Esophagus muscularis mucosa (tissue), 4 donors: ENCODE measurements at regions not wholly inside any gene's neighbourhood (a gene's known extent, or its start where the extent isn't known, plus 50 kb on each side); places are given as distances from the start of the nearest gene placed in this dataset.

Experiments
- DNase-seq: peaks from one replicate; pipeline ENCODE4 v3.0.0-alpha.2; 2017; ENCODE audit errors: extremely low spot score
- H3K27ac ChIP-seq, 4 donors: fragments of 200-600 bp; sonication (generic); replicated peaks in 1 of 4; 1 replicate in 3 of 4; 2 replicates in 1 of 4; pipeline ENCODE4 v1.5.1; 2016 to 2019; ENCODE audit warnings: mild to moderate bottlenecking in 1 of 4
- H3K27me3 ChIP-seq, 4 donors: fragments of 200-600 bp; sonication (generic); one replicate each; pipeline versions ENCODE4 v1.5.1 to v1.6.0; 2016 to 2019
- H3K36me3 ChIP-seq, 4 donors: fragments of 200-600 bp; sonication (generic); one replicate each; pipeline ENCODE4 v1.5.1; 2016 to 2019
- H3K4me1 ChIP-seq, 4 donors: fragments of 200-600 bp; sonication (generic); one replicate each; pipeline ENCODE4 v1.5.1; 2016 to 2019
- H3K4me3 ChIP-seq, 4 donors: fragments of 200-600 bp; sonication (generic); 1 replicate in 2 of 4; 2 replicates in 2 of 4; pipeline ENCODE4 v1.5.1; 2016 to 2019; ENCODE audit warnings: mild to moderate bottlenecking in 4 of 4, moderate library complexity in 1 of 4
- H3K9me3 ChIP-seq, 4 donors: fragments of 200-600 bp; sonication (generic); 1 replicate in 3 of 4; 2 replicates in 1 of 4; pipeline ENCODE4 v1.5.1; 2016 to 2019
- EP300 ChIP-seq: sonication (generic); formaldehyde crosslinking; IDR thresholded peaks from one replicate; pipeline ENCODE4 v1.6.1; 2017; ENCODE audit warnings: antibody characterized with exemption
- POLR2A ChIP-seq: fragments of 450-650 bp; IDR thresholded peaks from one replicate; pipeline ENCODE4 v1.6.1; 2017; ENCODE audit warnings: antibody characterized with exemption, moderate library complexity, mild to moderate bottlenecking, low read depth
- POLR2AphosphoS5 ChIP-seq, 2 donors: sonication (generic); formaldehyde crosslinking; IDR thresholded peaks; one replicate each; pipeline ENCODE4 v1.6.1; 2017; ENCODE audit warnings: antibody characterized with exemption in 2 of 2
- WGBS: methylation state at CpG from one replicate; pipeline ENCODE4 v1.1.5; 2018; 5-methylcytosine and 5-hydroxymethylcytosine counted together
- intact Hi-C: fragments of 100-400 bp; cut with DNase I; formaldehyde crosslinking; loops from one replicate; pipeline ENCODE4 v1.15.1; 2023
- TF ChIP-seq, protein P1 (sequence below), 3 experiments: fragments of 200-600 bp in 2 of 3; fragments of 450-650 bp in 1 of 3; sonication (generic) in 2 of 3; IDR thresholded peaks; one replicate each; pipeline ENCODE4 v1.5.1; 2017 to 2019; ENCODE audit warnings: antibody characterized with exemption in 3 of 3, mild to moderate bottlenecking in 2 of 3, moderate library complexity in 1 of 3

DNA sequence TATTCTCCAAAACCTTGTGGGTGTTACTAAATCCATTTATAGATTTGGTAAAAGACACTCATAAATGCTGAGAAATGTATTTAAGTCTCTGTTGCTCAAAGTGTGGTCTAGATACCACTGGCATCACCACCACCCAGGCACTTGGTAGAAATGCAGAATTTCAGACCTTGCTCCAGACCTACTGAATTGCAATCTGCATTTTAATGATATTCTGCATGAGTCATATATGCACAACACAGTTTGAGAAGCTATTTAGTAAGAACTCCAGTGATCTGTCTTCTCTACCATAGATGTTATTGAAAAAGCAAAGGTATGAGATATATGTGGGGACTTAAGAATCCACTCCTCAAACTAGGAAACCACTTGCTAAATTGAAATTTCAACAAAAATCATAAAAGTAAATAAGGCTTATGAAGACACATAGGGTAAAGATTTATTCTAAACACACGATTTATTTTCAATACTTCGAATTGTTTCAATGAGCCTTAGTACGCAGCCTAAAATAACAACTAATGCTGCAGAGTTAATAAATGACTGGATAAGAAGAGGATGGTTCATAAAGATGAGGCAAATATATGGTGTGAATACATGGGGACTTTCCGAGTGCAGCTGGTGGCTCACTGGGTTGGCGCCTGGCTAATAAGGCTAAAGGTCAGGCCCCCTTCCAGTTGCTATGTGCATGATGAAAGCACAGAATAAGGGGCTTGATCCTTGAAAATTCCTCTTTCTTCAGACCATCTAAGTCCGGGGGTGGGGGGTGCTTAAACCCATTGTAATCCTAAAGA lies 813.3 kb downstream of the NR2F2 start:
- no peaks in the 10 kb centered on the region for H3K4me1 ChIP-seq
- no peaks in the 10 kb centered on the region for H3K27me3 ChIP-seq
- H3K9me3 ChIP-seq = peaks cover 0 to 6% (median 0%) of the 10 kb centered on the region in 4 donors
- no peaks in the 10 kb centered on the region for H3K36me3 ChIP-seq
- intact Hi-C loops = no loop called here
- no peak for DNase-seq
- H3K27ac ChIP-seq = no peak overlapping the region
- no peak overlapping the region for H3K4me3 ChIP-seq
- TF ChIP-seq POLR2A (no peak), EP300 (no peak)
- 97% methylated on average over 6 of the region's 6 CpGs for WGBS

DNA sequence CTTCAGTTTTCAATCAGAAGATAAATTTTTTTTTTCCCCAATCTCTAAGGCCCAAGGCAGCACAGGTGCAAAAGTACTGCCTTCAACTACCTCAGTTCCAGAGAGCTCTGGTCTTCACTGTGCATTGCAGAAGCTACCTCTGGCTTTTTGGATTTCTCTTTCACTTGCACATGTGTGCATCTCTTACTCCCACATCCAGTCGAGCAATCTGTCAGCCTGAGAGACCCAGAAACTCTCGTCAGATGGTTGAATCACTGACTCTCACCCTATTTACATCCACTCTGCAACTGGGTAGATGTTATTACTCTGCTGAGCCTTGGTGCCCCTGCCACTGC lies 813.8 kb downstream of the NR2F2 start:
- Histone ChIP-seq H3K27me3 (no peaks in the 10 kb centered on the region), H3K27ac (no peak overlapping the region), H3K4me3 (no peak overlapping the region), H3K36me3 (no peaks in the 10 kb centered on the region), H3K9me3 (peaks cover 0 to 6% (median 0%) of the 10 kb centered on the region in 4 donors), H3K4me1 (no peaks in the 10 kb centered on the region)
- 57% methylated on average over 2 of the region's 2 CpGs for WGBS
- intact Hi-C loops = no loop called here
- DNase-seq = no peak
- no peak for TF ChIP-seq POLR2AphosphoS5 (IDR thresholded peaks at IDR 0.05)
- TF ChIP-seq, protein P1, sequence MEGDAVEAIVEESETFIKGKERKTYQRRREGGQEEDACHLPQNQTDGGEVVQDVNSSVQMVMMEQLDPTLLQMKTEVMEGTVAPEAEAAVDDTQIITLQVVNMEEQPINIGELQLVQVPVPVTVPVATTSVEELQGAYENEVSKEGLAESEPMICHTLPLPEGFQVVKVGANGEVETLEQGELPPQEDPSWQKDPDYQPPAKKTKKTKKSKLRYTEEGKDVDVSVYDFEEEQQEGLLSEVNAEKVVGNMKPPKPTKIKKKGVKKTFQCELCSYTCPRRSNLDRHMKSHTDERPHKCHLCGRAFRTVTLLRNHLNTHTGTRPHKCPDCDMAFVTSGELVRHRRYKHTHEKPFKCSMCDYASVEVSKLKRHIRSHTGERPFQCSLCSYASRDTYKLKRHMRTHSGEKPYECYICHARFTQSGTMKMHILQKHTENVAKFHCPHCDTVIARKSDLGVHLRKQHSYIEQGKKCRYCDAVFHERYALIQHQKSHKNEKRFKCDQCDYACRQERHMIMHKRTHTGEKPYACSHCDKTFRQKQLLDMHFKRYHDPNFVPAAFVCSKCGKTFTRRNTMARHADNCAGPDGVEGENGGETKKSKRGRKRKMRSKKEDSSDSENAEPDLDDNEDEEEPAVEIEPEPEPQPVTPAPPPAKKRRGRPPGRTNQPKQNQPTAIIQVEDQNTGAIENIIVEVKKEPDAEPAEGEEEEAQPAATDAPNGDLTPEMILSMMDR (IDR thresholded peaks at IDR 0.05) = no peak
- TF ChIP-seq POLR2A = no peak
- TF ChIP-seq EP300 = no peak

GRCh38 chr15:97146929-97147870 lies 813.3 kb upstream of the ARRDC4 start:
- H3K9me3 ChIP-seq = peaks cover 0 to 6% (median 0%) of the 10 kb centered on the region in 4 donors
- H3K4me1 ChIP-seq = no peaks in the 10 kb centered on the region
- H3K36me3 ChIP-seq = no peaks in the 10 kb centered on the region
- no peaks in the 10 kb centered on the region for H3K27me3 ChIP-seq
- no peak overlapping the region for H3K27ac ChIP-seq
- no peak for TF ChIP-seq EP300
- TF ChIP-seq POLR2A = no peak
- TF ChIP-seq POLR2AphosphoS5 (IDR thresholded peaks at IDR 0.05) = no peak
- TF ChIP-seq, protein P1 (IDR thresholded peaks at IDR 0.05) = no peak
- intact Hi-C loops = no loop called here
- no peak for DNase-seq
- 80% methylated on average over 18 of the region's 18 CpGs for WGBS
- no peak overlapping the region for H3K4me3 ChIP-seq

GRCh38 chr15:97153356-97153965 lies 807.0 kb upstream of the ARRDC4 start:
- H3K36me3 ChIP-seq = no peaks in the 10 kb centered on the region
- H3K27ac ChIP-seq = no peak overlapping the region
- TF ChIP-seq POLR2A (no peak), EP300 (no peak), POLR2AphosphoS5 (IDR thresholded peaks at IDR 0.05) (no peak)
- TF ChIP-seq, protein P1 (IDR thresholded peaks at IDR 0.05) = no peak
- DNase-seq = no peak
- H3K4me3 ChIP-seq = no peak overlapping the region
- H3K27me3 ChIP-seq = no peaks in the 10 kb centered on the region
- intact Hi-C loops = no loop called here
- 73% methylated on average over 1 of the region's 1 CpG for WGBS
- no peaks in the 10 kb centered on the region for H3K4me1 ChIP-seq
- peaks cover 0 to 4% (median 0%) of the 10 kb centered on the region in 4 donors for H3K9me3 ChIP-seq
